ENCODE measurements at regions not wholly inside any gene's neighbourhood (a gene's known extent, or its start where the extent isn't known, plus 50 kb on each side); places are given as distances from the start of the nearest gene placed in this dataset.
"Not testable (repeated sequence)": the region's sequence is repeated elsewhere in the genome, so short reads cannot be mapped to it uniquely, and the experiment has no call there.

DNA sequence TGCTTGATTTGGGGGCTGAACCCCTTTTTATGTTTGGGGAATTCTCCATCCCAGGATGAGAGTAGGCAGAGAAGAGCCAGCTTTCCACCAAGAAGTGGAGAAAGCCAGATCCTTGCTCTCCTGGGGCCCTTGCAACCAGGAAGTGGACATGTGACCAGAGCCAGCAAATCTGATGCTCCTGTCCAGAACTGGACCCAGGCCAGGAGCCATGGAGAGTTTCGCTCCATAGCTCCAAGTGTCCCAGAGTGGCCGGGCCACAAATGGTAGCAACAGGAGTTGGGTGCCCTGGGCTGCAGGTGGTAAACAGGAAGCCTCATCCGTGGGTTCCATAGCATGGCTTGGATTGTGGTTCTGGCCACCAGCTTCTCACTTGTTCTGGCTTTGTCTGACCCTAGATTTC, 93.9 kb upstream of the CD82 start:
- no peak for DNase-seq (ENCODE audit: low spot score)
- intact Hi-C loops (cut with DNase I), result no loop called here
- ATAC-seq, result no peak

DNA sequence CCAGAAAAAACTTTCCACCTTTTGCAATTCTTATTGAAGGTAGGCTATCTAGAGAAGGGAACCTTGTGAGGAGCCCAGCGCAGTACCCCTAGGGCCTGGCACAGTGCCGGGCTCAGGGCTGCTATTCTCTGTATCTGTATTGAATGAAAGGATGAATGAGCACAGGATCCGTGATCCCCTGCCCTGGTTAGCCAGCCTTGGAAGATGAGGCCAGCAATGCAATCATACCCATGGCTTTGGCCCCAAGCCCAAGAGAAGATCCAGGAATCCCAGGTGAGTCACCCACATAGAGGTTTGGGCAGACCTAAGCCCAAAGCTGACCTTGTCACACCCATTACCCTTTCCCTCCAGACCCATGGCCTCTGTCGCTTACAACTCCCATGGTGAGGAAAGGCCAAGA, 92.5 kb upstream of the CD82 start:
- ATAC-seq, result no peak
- intact Hi-C loops (cut with DNase I), result no loop called here

DNA sequence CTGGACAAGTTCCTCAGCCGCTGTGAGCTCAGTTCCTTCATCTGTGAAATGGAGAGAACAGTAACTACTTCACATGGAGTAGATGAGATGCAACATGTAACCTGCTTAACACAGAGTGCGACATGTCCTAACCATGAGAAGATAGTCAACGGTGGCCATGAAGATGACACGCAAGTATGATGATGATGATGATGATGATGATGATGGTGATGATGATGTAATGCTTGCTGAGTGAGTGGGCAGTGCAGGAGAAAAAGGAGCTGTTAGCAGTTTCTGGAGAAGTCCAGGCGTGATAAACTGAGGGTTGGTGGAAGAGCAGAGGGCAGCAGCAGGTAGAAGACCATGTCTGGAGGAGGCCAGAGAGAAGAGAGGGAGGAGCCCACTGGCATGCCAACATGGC, 90.8 kb upstream of the CD82 start:
- intact Hi-C loops (cut with DNase I), result no loop called here
- no peak for ATAC-seq

More for the DNA sequence above, 92.5 kb upstream of the CD82 start:
- DNase-seq (ENCODE audit: low spot score), result no peak

DNA sequence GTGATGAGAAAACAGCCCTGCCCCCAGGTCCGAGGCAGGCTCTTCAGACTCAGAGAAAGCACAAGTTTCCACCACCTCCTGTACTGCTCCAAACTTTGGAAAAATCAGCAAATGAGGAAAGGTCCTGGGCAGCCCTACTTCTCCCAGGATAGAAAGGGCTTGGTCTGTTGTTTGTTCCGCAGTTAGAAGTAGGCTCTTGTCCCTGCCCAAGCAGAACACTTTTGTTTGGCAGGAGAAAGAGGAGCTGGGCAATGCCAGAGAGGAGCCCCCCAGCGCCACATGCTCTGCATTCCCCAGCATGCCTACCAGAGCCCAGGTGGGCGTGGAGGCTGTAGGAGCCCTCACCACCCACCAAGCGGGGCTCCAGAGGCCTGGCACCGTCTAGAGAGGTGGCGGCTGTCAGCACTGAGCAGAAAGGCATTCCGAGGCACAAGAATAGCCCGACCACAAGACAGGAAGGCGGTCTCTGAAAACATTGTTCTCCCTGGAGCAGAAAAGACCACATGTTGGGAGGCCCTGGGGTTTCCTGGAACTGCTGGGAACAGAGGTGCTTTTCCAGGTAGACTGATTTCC, 90.3 kb upstream of the CD82 start:
- no peak for ATAC-seq
- DNase-seq (ENCODE audit: low spot score), result no peak
- intact Hi-C loops (cut with DNase I), result no loop called here

More for the DNA sequence above, 90.8 kb upstream of the CD82 start:
- no peak for DNase-seq (ENCODE audit: low spot score)

DNA sequence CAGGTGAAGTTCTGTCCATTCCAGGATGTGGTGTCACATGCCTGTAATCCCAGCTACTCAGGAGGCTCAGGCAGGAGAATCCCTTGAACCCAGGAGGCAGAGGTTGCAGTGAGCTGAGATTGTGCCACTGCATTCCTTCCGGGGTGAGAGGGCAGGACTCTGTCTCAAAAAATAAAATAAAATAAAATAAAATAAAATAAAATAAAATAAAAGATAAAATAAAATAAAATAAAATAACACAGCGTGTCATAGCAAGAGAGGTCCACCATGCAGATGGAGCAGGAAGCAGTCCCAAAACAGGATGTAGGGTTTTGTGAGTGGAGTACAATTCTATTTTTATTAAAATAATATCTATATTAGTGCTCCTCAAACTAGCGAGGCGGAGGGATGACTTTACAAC, 83.1 kb upstream of the CD82 start:
- intact Hi-C loops (cut with DNase I); ATAC-seq: not testable (repeated sequence)

DNA sequence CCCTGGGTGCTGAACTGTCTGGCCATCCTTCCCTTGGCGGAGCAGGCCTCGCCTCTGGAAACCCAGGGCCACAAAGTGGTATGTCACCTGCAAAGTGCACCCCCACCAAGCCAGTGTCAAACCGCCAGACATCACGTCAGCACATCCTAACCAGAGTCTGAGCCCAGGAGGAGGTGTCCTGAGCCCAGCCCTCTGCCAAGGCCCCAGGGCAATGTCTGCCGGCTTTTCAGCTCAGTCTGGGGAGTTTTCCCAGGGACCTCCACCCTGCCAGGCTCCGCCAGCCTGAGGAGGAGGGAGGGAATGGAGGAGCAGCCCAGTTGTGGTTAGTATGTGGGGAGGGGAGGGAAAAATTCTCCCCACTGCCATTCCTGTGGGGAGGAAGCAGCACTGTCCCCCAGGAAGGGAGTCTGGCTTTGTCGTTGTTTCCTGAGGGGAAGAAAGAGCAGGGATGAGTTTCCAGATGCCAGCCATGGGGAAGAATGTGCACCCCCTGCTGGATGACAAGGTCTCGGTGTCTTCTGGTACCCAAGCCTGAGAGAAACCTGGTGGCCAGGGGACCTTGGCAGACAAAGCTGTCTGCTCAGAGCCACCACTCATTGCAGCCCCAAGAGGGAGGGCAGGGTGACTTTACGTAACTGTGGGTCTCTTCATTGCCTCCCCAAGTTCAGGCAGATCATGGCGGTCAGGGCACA, 81.4 kb upstream of the CD82 start:
- DNase-seq (ENCODE audit: low spot score) (no peak), ATAC-seq (no peak)
- intact Hi-C loops (cut with DNase I), result no loop called here

More for the DNA sequence above, 83.1 kb upstream of the CD82 start:
- not testable (repeated sequence) for DNase-seq (ENCODE audit: low spot score)

DNA sequence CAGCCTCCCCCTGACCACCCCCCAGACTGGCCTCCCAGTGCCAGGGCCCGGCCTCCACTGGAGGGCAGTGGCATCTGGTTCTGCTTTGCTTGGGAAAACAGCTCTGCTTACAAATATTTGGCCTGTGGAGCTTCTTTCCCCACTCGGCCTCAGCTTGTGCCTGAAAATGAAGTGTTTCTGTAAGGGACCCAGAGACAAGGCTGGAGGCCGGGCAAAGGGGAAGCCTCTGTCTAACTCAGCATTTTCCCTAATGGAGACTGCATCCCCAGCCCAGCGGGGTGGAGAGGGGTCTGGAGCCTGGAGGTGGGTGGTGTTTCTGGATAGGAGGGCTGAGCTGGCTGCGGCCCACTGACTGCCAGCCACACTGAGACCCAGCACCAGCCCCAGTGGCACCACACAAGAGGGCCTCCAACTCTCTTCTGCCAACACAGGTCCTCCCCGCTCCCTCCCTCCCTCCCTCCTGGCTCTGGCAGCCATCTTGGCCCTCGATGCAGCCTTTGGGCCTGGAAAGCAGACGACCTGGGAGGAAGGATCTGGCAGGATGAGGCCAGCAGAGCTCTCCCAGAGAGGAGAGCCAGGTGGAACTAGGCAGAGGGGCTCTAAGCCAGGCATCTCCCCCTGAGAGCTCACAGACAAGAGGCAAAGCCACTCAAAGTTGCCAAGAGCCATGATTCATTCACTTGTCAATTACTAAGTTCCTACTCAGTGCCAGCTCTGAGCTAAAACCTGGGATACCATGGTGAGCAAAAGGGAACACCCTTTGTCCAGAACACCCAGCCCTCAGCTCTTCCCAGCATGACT, 77.1 kb upstream of the CD82 start:
- intact Hi-C loops (cut with DNase I), result no loop called here
- ATAC-seq, result no peak
- DNase-seq (ENCODE audit: low spot score), result no peak

DNA sequence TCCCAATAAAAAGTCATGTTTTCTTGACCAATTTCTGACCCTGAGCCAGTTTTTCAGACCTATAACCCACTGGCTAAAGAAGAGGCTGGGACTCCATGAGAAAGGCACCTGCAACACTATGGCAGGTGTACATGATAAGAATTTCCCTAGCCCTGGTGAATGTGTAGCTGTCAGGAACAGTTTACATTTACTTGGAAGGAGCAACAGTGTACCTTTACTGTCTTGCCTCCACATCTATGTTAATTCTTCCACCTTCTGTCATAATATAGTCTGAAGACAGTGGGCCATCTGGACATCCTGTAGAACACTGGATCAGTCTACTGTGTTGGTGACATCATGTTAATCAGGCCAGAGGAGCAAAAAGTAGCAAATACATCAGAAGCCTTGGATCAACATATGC, 72.1 kb upstream of the CD82 start:
- intact Hi-C loops (cut with DNase I), result no loop called here
- no peak for DNase-seq (ENCODE audit: low spot score)
- ATAC-seq, result no peak

DNA sequence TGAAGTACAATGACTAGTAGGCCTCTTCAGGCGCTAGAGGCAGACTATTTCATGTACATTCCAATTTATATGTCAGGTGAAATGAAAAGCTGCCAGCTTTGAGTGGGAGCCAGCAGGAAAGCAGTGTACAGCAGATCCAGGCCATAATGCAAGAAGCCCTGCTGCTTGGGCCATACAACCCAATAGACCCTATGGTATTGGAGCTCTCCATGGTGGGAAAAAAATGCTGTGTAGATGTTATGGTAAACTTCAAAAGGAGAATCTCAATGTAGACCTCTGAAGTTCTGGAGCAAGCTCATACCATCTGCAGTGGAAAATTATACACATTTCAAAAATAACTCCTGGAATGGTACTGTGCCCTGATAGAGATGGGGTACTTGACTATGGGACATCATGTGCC, 71.5 kb upstream of the CD82 start:
- intact Hi-C loops (cut with DNase I), result no loop called here
- ATAC-seq (no peak), DNase-seq (ENCODE audit: low spot score) (no peak)

DNA sequence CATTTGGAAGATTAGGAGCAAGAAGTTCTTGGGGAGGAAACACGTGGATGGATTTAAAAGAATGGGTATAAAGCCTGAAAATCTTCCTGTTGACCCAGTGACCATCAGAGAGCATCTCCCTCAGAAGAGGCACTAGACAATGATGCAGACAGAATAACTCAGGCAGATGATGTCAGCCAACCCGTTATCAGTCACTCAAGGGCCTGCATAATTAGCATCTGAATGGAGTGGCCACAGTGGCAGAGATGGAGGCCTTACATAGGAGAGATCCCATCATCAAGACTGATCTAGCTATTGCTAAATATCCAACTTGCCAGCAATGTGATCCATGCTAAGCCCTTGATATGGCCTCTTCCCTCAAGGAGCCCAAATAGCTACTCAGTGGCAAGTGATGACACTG, 70.7 kb upstream of the CD82 start:
- ATAC-seq (no peak), DNase-seq (ENCODE audit: low spot score) (no peak)
- intact Hi-C loops (cut with DNase I), result no loop called here

DNA sequence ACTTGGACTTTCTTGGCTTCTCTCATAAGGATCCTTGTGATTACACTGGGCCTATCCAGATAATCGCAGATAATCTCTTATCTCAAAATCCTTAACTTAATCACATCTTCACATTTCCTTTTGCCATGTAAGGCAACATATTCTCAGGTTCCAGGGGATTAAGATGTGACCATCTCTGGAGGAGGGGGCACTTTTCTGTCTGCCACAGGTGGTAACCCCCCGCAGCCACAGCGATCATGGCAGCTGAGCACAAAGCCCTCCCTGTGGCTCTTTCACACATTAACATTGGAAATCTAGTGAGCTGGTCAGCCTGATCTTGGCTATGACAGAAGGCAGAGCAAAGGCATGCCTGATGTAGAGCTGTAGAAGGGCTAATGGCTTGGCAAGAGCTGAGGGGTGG, 69.1 kb upstream of the CD82 start:
- ATAC-seq (no peak), DNase-seq (ENCODE audit: low spot score) (no peak)
- intact Hi-C loops (cut with DNase I), result no loop called here

DNA sequence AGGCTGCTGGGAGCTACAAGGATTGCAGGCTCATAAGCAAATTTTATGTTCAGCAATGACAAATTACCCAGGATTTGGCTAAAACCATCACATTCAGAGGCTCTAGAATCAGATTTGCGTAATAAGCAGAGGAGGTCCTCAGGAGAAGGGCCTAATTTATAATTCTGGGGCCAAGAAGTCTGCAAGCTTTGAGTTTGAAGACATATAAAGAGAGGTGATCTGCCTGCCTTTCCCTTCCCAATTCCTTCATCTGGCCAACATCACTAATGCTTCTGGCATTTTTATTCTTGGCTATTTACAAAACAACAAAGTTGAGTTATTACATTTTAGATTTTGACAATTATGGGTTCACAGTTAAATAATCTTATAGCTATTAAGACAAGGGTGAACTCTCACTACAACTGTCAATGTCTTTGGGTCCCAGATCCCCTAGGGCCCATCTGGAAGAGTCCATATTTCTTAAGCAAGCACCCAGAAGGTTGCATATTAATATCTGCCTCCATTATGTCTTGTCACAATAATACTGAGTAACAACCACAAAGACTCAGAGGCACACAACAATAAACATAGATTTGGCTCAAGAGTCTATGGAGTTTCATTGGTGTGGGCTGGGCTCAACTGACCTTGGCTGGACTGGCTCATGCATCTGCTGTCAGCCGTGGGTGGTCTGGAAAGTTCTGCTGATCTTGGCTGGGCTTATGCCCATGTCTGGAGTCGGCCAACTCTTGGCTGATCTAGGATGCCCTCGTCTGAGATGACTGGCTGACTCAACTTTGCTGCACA, 67.2 kb upstream of the CD82 start:
- peak; percentile 83 for ATAC-seq
- intact Hi-C loops (cut with DNase I), result no loop called here

DNA sequence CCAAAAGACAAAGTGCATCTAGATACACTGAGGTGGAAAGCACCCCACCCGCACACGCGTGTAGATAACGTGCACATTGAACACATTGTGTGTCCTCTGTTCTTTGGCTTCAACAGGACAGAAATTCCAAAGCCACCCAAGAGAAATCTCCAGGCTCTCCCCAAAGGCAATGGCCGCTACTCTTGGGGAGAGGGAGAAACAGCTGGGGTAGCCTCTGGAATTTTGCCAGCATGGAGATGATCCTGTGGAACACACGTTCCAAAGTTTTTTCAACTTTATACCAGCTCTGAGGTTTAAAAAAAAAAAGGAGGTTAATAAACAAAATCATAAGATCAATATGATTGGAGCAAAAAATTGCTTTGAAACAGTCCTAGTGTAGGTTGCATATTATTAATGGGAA, 63.0 kb upstream of the CD82 start:
- intact Hi-C loops (cut with DNase I), result no loop called here
- ATAC-seq (no peak), DNase-seq (ENCODE audit: low spot score) (no peak)

More for the DNA sequence above, 67.2 kb upstream of the CD82 start:
- DNase-seq (ENCODE audit: low spot score), result no peak

DNA sequence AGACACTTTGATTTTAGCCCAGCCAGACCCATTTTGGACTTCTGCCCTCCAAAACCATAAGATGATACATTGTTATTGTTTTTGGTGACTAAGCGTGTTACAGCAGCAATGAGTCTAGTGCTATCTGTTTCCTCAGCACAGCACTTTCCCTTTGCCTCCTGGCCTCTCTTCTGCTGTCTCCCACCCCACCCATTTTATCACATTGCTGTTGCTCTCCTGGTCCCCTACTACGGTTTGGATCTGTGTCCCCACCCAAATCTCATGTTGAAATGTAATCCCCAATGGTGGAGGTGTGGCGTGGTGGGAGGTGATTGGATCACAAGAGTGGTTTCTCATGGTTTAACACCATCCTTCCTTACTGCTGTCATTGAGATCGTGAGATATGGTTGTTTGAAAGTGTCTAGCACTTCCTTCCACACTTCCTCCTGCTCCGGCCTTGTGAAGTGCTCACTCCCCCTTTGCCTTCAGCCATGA, 59.8 kb upstream of the CD82 start:
- ATAC-seq, result no peak
- DNase-seq (ENCODE audit: low spot score), result no peak
- intact Hi-C loops (cut with DNase I), result no loop called here

DNA sequence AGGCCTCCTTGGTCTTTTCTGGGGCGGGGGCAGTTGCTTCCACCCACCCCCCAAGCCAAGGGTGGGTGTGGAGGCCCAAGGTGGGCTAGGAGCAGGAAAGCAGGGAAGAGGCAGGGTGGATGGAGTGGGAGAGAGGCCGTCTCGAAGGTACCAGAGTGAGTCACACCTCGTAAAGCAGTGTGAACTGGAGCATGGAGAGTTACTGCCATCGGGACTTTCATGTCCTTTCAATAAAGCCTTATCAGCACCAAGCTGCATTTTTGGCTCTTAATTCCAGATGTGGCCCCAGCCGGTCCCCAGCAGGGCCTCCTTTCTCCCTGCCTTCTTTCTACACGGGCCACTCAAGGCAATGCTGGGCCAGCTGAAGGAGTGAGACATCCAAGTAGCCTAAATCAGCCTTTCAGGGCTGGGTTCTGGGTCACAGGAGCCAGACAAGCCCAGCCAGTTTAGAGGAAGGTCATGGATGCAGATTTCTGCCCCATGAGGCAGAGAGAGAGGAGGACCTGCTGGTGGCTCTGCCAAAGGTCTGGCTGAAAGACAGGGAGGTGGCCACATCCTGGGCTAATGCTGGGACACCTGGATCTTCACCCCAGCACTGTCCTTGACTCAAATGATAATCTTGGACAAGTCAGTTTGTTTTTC, 59.0 kb upstream of the CD82 start:
- intact Hi-C loops (cut with DNase I), result no loop called here
- DNase-seq (ENCODE audit: low spot score) (no peak), ATAC-seq (no peak)

DNA sequence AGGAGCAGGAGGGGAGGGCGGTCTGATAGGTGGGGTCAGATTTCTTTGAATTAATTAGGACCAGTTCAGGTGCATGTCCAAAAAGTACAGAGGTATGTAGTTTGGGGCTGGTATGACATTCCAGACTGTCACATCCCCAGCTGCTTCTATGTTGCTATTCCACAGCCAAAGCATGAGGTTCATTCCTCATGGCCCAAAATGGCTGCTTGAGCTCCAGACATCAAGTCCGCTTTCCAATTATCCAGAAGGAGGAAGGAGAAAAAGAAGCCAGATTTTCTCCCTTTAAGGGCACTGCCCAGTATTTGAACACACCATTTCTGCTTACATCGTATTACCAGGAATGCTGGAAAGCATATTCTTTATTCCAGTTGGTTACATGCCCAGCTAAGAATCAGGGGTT, 58.0 kb upstream of the CD82 start:
- DNase-seq (ENCODE audit: low spot score) (no peak), ATAC-seq (no peak)
- intact Hi-C loops (cut with DNase I), result no loop called here

DNA sequence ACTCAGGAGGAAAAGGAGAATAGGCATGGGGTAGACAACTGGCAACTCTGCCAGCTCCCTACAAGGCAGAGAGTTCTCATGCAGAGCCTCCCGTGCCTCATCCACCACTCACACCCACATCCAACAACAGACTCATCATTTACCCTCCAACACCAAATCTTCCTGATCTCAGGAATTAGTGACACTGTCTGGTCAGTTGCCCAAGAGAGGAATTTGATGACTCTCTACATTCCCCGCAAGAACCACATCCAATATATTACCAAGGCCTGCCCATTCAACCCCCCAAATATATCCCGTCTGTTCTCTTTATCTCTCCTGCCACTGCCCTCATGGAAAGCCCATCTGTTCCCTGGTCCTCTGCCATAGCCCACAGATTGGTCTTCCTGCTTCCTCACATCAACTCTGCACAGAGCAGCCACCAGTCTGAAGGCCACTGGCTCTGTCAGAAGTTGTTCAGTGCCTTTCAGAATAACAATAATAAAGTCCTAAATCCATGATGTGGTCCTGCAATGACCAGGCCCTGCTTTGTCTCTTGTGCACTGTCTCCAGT, 57.5 kb upstream of the CD82 start:
- ATAC-seq (no peak), DNase-seq (ENCODE audit: low spot score) (no peak)
- intact Hi-C loops (cut with DNase I), result no loop called here

DNA sequence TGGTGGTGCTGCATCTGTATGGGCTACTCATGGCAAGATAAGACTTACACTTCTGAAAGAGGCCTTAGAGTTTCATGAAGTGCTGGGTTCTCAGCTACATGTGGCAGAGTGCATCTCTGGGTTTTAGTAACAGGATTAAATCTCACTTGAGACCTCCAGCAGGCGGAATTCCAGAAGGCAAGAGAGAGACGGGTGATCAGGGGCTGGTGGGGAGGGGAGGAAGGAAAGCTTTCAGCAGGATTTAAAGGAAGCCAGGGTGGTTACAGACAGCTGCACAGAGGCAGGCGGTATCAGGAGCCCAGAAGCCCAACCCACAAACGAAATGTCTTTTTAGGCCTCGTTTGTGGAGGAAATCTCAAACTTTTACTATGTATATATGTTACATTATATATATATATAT, 56.2 kb upstream of the CD82 start:
- intact Hi-C loops (cut with DNase I), result no loop called here
- ATAC-seq (no peak), DNase-seq (ENCODE audit: low spot score) (no peak)

DNA sequence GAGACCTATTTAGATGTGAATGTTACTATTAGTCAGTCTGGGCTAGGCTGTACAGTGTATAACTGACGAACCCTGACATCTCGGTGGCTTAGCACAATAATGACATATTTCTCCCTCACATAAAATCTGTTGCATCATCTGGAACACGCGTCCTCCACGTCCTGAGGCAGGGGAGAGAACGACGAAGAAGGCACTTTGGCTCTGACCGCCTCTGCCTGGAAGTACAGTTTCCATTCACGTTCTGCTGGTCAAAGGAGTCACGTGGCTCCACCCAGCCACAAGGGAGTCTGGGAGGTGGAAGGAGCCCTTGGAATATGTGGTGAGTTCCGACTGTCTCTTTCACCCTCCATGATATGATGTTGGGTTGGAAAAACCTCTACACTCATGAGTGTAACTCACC, 55.1 kb upstream of the CD82 start:
- DNase-seq (ENCODE audit: low spot score), result no peak
- no peak for ATAC-seq
- intact Hi-C loops (cut with DNase I), result no loop called here

Measured in sciatic nerve (tissue), 2 donors.